GM23338 (cell line): ENCODE measurements at regions not wholly inside any gene's neighbourhood (a gene's known extent, or its start where the extent isn't known, plus 50 kb on each side); places are given as distances from the start of the nearest gene placed in this dataset.

Experiments used
- CREB1 ChIP-seq: fragments of 250-450 bp; sonication (Bioruptor Pico); IDR thresholded peaks from 2 replicates; pipeline ENCODE4 v1.5.0; 2020; ENCODE audit warnings: low read depth, mild to moderate bottlenecking, moderate library complexity
- CTCF ChIP-seq, 2 experiments: fragments of 200-600 bp in 1 of 2; sonication (generic) in 1 of 2; conservative IDR thresholded peaks; 2 replicates each; pipeline versions ENCODE4 v1.5.1 to v1.6.1; 2016 to 2017; ENCODE audit warnings: antibody characterized with exemption in 2 of 2, low read depth in 2 of 2, mild to moderate bottlenecking in 2 of 2, moderate library complexity in 1 of 2
- EZH2 ChIP-seq: fragments of 200-600 bp; sonication (generic); IDR thresholded peaks from one replicate; pipeline ENCODE4 v1.8.0; 2017; ENCODE audit warnings: antibody characterized with exemption, mild to moderate bottlenecking, low read depth; ENCODE audit not compliant: unreplicated experiment
- EZH2phosphoT487 ChIP-seq: fragments of 200-600 bp; sonication (generic); IDR thresholded peaks from one replicate; pipeline ENCODE4 v1.8.1; 2018; ENCODE audit warnings: antibody characterized with exemption; ENCODE audit not compliant: unreplicated experiment
- NANOG ChIP-seq: IDR thresholded peaks from 2 replicates; pipeline ENCODE4 v1.6.1; 2016; ENCODE audit warnings: antibody characterized with exemption, borderline replicate concordance
- POLR2AphosphoS5 ChIP-seq: IDR thresholded peaks from 2 replicates; pipeline ENCODE4 v1.6.1; 2016; ENCODE audit warnings: antibody characterized with exemption, low read depth
- TF ChIP-seq, protein P1 (sequence below): IDR thresholded peaks from one replicate; pipeline ENCODE4 v1.6.1; 2018; ENCODE audit warnings: antibody characterized with exemption; ENCODE audit not compliant: unreplicated experiment

DNA sequence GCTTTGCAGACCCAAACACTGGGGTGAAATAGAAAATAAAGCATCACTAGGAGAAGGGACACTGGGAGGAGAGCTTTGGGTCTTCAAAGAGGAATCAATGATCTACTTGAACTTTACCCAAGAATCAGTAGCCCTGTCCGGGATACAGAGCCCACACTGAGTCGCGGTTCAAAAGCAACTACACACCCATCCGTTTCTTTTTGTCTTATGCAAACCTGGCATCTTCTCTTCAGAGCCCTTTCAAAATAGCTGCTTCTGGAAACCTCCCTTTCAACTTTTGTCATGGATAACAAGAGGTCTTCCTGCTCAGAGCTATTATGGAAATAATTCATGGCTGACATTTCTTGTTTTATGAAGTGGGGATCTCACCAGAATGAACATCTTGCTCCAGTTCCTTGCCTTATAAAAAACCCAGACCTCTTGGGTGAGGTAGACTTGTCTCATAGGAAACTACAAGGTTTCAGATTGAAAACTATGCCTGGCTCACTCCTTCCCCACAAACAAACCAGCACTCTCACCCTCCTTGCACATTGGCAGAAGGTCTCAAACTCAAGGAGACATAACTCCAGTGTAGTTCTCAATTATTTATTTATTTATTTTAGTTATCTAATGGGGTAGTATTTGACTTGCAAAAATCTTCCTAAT lies 115.1 kb upstream of the ARHGEF3 start:
- TF ChIP-seq CTCF (conservative IDR thresholded peaks at IDR 0.05; ENCODE audit: low read depth in 2 of 2) (no peak), POLR2AphosphoS5 (no peak), CREB1 (CRISPR knock-in tag) (no peak), EZH2 (no peak), EZH2phosphoT487 (no peak), NANOG (no peak)
- TF ChIP-seq, protein P1, sequence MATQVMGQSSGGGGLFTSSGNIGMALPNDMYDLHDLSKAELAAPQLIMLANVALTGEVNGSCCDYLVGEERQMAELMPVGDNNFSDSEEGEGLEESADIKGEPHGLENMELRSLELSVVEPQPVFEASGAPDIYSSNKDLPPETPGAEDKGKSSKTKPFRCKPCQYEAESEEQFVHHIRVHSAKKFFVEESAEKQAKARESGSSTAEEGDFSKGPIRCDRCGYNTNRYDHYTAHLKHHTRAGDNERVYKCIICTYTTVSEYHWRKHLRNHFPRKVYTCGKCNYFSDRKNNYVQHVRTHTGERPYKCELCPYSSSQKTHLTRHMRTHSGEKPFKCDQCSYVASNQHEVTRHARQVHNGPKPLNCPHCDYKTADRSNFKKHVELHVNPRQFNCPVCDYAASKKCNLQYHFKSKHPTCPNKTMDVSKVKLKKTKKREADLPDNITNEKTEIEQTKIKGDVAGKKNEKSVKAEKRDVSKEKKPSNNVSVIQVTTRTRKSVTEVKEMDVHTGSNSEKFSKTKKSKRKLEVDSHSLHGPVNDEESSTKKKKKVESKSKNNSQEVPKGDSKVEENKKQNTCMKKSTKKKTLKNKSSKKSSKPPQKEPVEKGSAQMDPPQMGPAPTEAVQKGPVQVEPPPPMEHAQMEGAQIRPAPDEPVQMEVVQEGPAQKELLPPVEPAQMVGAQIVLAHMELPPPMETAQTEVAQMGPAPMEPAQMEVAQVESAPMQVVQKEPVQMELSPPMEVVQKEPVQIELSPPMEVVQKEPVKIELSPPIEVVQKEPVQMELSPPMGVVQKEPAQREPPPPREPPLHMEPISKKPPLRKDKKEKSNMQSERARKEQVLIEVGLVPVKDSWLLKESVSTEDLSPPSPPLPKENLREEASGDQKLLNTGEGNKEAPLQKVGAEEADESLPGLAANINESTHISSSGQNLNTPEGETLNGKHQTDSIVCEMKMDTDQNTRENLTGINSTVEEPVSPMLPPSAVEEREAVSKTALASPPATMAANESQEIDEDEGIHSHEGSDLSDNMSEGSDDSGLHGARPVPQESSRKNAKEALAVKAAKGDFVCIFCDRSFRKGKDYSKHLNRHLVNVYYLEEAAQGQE = no peak
